ENCODE measurements at regions not wholly inside any gene's neighbourhood (a gene's known extent, or its start where the extent isn't known, plus 50 kb on each side); places are given as distances from the start of the nearest gene placed in this dataset.
A peak's percentile ranks its signal among the peaks of the same experiment; 100 is the strongest.
"Not testable (repeated sequence)": the region's sequence is repeated elsewhere in the genome, so short reads cannot be mapped to it uniquely, and the experiment has no call there.

DNA sequence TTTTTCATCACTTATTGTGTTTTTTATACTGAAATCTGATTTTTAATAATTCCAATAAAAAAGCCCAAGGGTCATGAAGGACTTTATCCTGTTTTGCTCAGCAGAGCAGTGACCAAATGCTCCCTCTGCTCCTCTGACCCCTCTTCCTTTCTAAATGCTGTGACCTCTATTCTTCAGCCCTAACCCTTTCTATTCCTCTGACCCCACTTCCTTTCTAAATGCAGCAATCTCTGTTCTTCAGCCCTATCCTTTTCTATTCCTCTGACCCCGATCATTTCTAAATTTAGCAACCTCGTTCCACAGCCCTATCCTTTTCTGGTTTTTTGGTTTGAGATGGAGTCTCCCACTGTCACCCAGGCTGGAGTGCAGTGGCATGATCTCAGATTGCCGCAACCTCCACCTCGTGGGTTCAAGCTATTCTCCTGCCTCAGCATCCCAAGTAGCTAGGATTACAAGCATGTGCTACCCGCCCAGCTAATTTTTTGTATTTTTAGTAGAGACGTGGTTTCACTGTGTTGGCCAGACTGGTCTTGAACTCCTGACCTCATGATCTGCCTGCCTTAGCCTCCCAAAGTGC lies 581.4 kb upstream of the DEFB115 start:
- 80% methylated on average over 6 of the region's 6 CpGs for WGBS
- H3K4me1 ChIP-seq; H3K4me3 ChIP-seq; H3K27me3 ChIP-seq; H3K9me3 ChIP-seq; H3K27ac ChIP-seq; DNase-seq (ENCODE audit: low spot score in 2 of 2); H3K36me3 ChIP-seq: not testable (repeated sequence)

DNA sequence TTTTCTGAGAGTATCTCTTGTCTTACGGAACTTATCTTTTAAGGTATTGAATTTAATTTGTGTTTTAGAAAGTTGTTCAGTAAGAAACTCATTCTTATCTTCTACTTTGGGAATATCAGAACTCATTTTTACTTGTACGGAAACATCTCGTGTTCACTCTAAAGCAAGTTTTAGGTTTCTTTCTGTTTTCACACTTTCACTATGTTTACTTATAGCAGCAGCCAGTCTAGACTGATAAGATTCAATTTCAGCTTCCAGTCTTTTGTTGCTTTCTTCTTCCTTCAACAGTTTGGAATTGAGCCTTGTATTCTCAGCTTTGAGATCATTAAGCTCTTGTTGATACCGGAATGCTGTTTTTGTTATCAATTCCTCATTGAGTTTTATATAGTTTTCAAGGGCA lies 575.2 kb upstream of the DEFB115 start:
- not testable (repeated sequence) for H3K9me3 ChIP-seq; H3K4me1 ChIP-seq; DNase-seq (ENCODE audit: low spot score in 2 of 2); H3K27me3 ChIP-seq; H3K4me3 ChIP-seq; H3K27ac ChIP-seq; H3K36me3 ChIP-seq
- whole genome bisulfite sequencing: 91% methylated on average over 4 of the region's 4 CpGs

DNA sequence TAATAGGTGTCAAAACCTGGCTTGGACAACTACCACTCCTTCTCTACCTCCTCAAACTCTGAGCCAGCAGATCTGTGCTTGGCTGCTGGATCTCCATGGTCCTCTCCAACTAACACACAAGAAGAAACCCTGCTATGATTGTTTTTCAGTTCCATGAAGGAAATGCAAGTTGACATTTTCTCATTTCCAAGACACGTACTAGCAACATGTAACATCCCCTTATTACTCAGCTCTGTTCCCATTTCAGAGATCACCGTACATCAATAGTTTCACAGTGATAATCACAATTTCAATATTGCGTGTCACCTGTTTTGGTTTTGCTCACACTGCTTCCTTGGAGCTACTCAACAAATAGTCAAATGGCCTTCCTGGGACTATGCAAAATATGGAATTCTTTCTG lies 544.6 kb upstream of the DEFB115 start:
- H3K4me3 ChIP-seq; H3K27me3 ChIP-seq; H3K36me3 ChIP-seq; DNase-seq (ENCODE audit: low spot score in 2 of 2); H3K4me1 ChIP-seq; H3K9me3 ChIP-seq; H3K27ac ChIP-seq: not testable (repeated sequence)
- 83% methylated on average over 3 of the region's 3 CpGs for WGBS

DNA sequence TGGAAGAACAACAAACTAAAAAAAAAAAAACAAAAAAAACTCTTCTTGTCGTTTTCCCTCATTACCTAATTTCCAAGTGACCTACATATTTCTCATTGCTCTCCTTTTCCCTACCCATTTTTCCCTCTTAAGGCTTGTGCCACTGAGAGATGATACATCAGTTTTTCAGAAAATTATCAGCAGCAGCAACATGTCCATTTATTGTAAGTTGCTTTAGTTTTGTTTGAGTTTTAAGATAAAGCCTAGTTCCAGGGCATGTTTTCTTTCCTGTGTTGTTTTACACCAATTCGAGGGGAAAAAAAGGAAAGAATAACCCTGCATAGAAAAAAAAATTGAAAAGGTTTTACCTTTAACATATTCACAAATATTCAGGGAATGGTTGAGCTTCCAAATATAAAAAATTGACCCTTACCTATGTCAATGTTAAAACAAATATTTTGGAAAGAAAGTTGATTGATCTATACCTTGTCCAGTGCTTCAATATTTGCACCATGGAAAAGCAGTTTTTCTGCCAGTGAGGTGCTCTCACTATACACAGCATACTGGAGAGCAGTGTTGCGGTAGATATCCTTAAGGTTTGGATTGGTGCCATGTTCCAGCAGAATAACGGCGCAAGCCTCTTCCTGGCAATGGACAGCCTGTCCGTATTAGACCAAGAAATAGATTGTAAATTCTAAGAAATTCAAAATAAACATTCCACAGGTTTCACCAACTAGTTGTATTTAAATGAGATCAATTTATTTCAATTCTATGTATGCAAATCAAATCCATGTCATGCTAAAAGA lies 537.9 kb upstream of the DEFB115 start:
- H3K4me3 ChIP-seq; H3K27me3 ChIP-seq; H3K4me1 ChIP-seq; DNase-seq (ENCODE audit: low spot score in 2 of 2); H3K9me3 ChIP-seq; H3K36me3 ChIP-seq; H3K27ac ChIP-seq: not testable (repeated sequence)
- 45% methylated on average over 6 of the region's 6 CpGs for whole genome bisulfite sequencing

DNA sequence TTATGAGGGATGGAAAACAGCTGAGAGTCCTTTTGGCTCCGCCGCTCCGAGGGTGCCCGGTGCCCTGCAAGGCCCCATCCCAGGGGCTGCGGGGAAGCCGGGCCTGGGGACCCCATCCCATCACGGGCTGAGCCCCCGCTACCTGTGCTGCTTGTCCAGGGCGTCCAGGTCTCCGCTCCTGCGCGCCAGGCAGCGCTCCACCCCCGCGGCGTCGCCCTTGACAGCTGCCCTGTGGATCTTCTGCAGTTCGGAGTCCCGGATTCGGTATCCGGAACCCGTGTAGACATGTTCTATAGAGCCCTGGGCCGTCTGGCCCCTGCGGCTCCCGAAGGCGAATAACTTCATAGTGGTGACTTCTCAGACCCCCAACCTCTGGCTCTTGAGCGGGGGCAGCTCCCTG lies 534.0 kb upstream of the DEFB115 start:
- not testable (repeated sequence) for H3K9me3 ChIP-seq; H3K4me1 ChIP-seq; H3K27me3 ChIP-seq; DNase-seq (ENCODE audit: low spot score in 2 of 2); H3K36me3 ChIP-seq; H3K27ac ChIP-seq
- H3K4me3 ChIP-seq: peak overlapping the region; percentile 51
- WGBS: 10% methylated on average over 10 of the region's 27 CpGs

DNA sequence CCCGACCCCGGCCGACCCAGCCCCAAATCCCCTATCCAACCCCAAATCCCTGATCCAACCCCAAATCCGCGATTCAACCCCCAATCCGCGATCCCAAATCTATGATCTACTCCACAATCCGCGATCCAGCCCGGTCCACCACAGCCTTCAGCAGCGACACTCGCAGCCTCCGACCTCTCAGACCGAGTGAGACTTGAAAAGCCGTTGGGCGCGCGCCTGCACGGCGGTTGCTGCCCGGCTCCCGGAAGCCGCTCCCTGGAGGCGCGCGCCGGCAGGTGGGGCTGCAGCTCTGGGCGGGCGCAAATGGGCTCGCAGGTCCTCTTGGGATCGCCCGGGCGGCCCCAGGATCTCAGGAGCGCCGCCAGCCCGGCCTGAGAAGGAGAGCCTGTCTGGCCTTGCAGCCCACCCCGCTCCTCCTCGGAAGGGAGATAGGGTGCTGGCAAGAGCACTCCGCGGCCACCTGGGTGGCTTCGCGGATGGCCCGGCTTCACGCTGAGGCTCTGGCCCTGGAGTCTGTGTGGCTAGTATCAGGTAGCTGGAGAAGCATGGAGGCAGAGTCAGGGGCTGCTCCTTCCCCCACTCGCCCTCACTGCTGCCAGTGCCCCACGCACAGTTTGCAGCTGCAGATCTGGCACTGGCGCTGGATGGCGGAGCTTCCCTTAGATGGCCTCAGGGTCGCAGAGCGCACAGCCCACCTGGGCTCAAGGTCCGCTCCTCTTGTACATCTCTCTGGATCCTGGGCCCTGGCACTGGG lies 533.4 kb upstream of the DEFB115 start:
- H3K9me3 ChIP-seq; H3K36me3 ChIP-seq; H3K27ac ChIP-seq; H3K27me3 ChIP-seq; H3K4me1 ChIP-seq; DNase-seq (ENCODE audit: low spot score in 2 of 2): not testable (repeated sequence)
- WGBS: 10% methylated on average over 20 of the region's 51 CpGs
- TF ChIP-seq, protein P1, sequence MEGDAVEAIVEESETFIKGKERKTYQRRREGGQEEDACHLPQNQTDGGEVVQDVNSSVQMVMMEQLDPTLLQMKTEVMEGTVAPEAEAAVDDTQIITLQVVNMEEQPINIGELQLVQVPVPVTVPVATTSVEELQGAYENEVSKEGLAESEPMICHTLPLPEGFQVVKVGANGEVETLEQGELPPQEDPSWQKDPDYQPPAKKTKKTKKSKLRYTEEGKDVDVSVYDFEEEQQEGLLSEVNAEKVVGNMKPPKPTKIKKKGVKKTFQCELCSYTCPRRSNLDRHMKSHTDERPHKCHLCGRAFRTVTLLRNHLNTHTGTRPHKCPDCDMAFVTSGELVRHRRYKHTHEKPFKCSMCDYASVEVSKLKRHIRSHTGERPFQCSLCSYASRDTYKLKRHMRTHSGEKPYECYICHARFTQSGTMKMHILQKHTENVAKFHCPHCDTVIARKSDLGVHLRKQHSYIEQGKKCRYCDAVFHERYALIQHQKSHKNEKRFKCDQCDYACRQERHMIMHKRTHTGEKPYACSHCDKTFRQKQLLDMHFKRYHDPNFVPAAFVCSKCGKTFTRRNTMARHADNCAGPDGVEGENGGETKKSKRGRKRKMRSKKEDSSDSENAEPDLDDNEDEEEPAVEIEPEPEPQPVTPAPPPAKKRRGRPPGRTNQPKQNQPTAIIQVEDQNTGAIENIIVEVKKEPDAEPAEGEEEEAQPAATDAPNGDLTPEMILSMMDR (IDR thresholded peaks at IDR 0.05): peak in 1 of 2 donors; percentile 25
- H3K4me3 ChIP-seq: peak overlapping the region; percentile 51

DNA sequence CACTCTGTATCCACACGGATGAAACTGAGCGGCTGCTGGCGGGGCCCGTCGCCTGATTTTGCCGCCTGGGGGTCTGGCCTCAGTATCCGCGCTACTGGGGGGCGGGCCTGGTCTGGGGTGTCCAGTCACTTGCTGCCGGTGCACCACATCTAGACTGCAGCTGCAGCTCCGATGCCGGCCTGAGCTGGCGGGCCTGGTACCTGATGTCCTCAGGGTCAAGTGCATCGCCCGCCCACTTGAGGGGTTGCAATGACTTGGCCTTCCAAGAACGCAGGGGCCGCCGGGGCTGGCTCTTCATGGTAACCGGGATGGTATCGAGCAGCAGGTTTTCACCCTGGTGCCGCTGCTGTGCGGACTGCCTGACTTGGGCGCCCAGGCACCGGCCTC lies 532.8 kb upstream of the DEFB115 start:
- not testable (repeated sequence) for H3K9me3 ChIP-seq; H3K36me3 ChIP-seq; H3K27ac ChIP-seq; H3K27me3 ChIP-seq; H3K4me1 ChIP-seq; DNase-seq (ENCODE audit: low spot score in 2 of 2)
- 92% methylated on average over 5 of the region's 24 CpGs for WGBS
- peak overlapping the region; percentile 51 for H3K4me3 ChIP-seq

DNA sequence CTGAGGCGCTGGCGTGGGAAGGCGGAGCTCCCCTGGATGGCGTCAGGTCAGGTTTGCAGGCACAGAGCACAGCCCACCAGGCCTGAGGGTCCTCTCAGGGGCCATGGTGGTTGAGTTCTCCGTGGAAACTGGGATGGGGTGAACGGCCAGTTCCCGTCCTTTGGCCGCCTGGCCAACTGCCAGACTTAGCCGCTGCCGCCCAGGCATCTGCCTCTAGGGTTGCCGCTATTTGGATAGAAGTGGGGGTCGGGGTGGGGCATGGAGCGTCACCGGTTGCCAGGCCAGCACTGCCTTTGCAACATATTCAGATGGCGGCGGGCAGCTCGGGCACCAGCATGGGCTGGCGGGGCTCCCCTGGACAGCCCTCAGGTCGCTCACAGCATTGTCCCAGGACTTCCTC lies 532.3 kb upstream of the DEFB115 start:
- H3K9me3 ChIP-seq; H3K36me3 ChIP-seq; H3K4me1 ChIP-seq; H3K27ac ChIP-seq; DNase-seq (ENCODE audit: low spot score in 2 of 2); H3K27me3 ChIP-seq: not testable (repeated sequence)
- WGBS: 93% methylated on average over 17 of the region's 19 CpGs
- peak overlapping the region; percentile 51 for H3K4me3 ChIP-seq

DNA sequence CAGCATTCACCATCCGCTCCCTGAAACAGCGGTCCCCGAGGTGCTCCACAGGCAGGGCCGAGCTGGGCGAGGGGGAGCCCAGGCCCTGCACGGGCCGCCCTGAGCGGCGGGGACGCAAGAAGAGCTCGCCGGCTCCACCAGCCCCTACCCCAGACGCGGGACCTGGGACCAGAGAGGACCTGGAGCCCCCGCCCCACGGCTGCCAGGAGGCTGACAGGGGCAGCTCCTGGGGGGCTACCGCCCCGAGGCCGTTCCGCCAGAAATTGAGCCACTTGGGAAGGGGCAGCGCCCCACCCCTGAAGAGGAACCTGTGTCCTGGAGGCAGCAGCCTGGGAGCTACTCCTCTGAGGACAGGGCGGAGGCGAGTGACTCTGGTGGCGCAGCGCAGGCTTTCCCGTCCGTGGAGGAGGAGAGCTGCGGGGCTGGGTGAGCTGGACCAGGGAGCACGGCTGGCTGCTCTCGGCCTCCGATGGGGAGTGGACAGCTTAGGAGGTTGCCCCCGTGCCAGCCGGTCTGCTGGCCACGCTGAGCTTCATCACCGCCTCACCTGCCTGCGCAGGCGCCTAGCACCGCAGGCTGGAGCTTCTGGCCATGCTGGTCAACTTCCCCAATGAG lies 529.1 kb upstream of the DEFB115 start:
- not testable (repeated sequence) for H3K27me3 ChIP-seq, H3K27ac ChIP-seq, H3K4me1 ChIP-seq, H3K36me3 ChIP-seq, H3K9me3 ChIP-seq, H3K4me3 ChIP-seq
- peak; percentile 44 to 78 for DNase-seq (ENCODE audit: low spot score in 2 of 2)
- WGBS: 90% methylated on average over 2 of the region's 38 CpGs
